DMS153 treated with DMSO at 0.1 percent for 48 hours (cell line): ENCODE measurements at regions not wholly inside any gene's neighbourhood (a gene's known extent, or its start where the extent isn't known, plus 50 kb on each side); places are given as distances from the start of the nearest gene placed in this dataset.
"Not testable (repeated sequence)": the region's sequence is repeated elsewhere in the genome, so short reads cannot be mapped to it uniquely, and the experiment has no call there.

Source experiments
- DNase-seq: peaks from one replicate; lab custom pipeline; 2025; ENCODE audit not compliant: unreplicated experiment; lab: John Stamatoyannopoulos, UW

DNA sequence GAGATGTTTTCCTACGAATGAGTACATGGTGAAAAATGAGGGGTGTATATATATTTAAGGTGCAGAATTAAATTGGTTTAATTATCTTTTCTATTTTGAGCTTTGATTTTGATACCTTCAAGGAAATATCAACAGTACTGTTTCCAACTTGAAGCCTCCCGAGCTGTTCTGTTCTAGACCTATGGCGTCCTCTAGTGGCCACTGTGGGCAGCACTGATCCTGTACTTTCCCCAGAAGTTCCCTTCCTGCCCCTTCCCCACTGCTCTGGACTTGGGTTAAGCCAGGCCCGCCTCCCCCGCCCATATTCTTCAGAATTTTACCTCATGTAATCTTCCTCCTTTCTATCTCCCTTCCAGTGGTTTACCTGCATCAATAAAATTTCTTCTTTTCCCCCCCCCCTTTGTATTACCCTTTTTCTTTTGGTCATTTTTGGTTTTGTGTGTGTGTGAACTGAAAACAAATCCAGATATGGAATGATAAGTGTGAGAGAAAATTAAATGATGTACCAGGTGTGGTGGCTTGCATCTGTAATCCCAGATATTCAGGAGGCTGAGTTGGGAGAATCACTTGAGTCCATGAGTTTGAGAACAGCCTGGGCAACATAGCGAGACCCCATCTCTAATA lies 1643.5 kb downstream of the TP53TG3F start:
- no peak for DNase-seq

DNA sequence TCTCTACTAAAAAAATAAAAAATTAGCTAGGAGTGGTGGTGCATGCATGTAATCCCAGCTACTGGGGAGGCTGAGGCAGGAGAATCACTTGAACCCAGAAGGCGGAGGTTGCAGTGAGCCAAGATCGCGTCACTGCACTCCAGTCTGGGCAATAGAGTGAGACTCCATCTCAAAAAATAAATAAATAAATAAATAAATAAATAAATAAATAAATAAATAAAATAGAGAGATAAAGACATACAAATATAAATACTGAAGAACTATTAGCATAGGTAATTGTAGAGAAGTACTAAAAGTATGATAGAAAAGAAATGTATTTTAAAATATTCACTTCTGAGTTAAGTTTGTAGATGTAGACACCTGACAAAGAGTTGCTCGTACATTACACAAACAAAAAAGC lies 1652.4 kb downstream of the TP53TG3F start:
- DNase-seq, result not testable (repeated sequence)

DNA sequence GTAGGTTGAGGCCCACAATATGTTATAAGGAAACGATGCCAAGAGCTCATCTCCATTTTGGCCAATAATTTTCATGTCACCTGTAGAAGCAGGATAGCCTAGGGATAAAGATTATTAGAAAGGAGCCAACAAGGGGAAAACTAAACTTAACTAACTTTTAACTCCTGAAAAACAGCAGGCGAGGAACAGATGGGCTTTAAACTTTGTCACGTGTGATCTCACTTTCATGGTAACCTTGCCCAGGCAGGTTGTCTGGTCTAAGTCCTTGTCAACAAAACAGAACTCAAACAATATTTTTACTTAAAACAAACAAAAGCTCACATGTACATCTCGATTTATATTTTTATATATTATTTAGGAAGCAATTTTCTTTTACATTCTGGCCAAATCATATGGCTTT lies 1672.0 kb downstream of the TP53TG3F start:
- DNase-seq, result no peak

DNA sequence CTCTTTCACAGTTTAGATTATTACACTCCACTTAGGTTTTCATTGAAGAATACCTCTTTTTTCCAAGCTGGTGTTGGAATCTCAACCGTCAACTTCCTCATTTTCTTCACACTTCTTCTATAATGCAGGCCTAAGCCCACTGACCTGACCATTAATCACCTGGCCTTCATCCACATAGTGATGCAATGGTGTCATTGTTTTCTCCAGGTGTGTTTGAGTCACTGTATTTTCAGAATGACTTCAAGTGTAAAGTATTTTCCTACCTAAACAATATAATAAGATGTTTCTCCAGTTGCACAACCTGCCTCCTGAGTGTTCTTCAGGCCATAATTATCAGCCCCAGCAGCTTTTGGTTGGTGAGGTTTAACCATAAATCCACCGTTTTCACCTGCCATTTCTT lies 1675.1 kb downstream of the TP53TG3F start:
- no peak for DNase-seq

DNA sequence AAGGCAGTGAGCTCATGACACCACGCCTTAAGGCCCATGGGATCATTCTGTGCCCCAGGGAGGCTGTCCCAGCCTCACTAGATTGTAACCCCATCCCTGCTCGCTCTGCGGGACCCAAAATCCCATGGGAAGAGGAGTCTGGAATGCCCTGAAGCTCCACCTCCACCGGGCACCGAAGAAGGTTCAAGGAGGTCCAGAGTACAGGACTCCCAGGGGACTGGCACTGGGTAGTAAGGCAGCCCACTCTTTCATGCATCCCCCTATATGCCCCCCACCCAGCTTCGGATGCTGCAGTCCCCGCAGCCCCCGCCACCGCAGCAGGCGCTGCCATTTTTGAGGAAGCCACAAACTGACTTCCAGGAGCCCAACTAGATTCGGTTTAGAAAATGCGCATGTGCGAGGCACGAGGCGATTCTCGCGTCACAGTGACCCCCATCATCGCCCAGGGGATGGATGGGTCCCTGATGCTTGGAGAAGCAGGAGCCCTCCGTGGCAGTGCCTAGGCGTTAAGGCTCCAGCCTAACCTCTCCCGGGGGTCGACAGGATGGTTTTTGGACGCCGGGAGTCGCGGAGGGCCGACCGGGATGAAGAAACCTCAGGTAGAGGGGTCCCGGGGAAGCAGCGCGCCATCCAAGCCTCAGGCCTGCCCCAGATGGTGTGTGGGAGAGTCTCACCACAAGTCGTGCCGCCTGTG lies 1681.0 kb downstream of the TP53TG3F start:
- no peak for DNase-seq

DNA sequence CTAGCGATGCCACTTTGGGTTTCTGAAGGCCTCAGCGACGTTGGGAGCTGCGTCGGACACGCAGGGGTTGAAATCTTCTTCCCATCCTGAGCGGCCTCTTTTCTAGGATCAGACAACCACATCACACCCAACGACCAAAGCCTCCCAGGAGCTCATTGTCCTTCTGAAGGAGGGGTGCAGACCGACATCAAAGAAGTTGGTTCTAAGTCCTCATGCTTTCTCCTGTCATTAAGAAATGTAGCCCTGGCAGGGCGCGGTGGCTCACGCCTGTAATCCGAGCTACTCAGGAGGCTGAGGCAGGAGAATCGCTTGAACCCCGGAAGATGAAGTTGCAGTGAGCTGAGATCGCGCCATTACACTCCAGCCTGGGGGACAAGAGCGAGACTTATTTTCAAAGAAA lies 1681.9 kb downstream of the TP53TG3F start:
- DNase-seq, result no peak

DNA sequence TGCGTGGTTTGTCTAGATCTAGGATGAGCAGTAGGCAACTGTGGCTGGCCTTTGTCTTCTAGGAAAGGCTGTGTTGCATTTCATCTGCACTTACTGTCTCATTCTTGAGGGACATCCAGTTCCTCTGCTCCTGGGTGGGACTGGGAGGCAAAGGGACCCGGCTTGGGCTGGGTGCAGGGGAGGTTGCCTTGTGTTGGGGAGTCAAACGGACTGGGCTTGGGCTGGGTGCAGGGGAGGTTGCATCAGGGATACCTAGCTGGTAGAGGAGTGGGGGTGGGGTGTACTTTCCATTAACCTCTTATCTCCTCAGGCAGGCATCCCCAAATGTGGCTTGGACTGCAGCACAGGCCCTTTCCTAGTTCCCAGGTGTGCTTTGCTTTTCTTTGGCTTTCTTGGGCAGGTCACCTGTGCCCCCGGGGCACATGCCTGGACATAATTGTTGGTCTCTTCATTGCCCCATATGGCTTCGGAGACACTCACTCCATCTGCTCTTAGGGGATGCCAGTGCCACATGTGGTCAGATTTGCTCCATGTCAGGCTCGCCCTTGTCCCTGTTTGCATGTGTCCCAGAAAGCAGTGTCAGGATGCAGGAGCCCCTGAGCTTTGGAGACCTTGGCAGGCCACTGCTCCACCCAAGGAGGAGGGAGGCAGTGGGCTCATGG lies 1682.9 kb downstream of the TP53TG3F start:
- no peak for DNase-seq

DNA sequence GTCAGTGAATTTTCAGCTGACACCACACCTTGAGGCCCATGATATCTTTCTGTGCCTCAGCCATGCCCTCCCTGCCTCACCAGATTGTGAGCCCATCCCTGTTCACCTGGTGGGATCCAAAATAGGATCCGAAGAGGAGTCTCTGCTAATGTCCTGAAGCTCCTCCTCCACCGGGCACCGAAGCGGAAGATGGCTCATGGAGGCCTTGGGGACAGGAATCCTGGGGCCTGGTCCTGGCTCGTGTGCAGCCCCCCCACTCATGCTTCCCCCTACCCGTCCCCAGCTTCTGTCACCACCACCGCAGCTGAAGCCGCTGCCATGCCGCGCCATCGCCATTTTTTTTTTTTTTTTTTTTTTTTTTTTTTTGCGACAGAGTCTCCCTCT lies 1683.4 kb downstream of the TP53TG3F start:
- DNase-seq, result no peak

DNA sequence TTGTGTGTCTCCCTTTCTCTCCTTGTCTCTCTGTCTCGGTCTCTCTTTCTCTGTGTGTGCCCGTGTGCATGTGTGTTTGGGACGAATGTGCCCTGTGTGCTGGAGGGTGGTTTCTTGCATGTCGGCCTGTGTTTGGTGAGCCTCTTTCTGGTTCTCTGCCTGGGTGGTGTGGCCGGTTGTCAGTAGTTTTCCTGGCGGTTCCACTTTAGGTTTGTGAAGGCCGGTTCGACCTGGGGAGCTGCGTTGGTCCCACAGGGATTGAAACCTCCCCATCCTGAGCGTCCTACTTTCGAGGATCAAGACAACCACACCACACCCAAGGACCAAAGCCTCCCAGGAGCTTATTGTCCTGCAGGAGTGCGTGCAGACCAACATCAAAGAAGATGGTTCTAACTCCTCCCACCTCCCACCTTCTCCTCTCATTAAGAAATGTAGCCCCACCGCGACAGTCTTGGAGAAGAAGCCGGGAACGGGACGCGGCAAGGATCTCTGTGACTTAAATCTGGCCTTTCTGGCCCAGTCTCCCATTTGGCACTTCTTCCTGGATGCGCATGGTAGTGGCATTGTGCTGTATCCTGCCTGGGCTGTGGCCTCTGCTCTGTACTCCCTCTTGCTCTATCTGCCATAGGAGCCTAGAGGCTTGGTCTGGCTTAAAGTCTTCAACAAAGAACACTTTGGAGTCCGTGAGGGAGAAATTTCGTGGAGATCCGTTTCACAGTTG lies 1685.0 kb downstream of the TP53TG3F start:
- DNase-seq, result no peak

DNA sequence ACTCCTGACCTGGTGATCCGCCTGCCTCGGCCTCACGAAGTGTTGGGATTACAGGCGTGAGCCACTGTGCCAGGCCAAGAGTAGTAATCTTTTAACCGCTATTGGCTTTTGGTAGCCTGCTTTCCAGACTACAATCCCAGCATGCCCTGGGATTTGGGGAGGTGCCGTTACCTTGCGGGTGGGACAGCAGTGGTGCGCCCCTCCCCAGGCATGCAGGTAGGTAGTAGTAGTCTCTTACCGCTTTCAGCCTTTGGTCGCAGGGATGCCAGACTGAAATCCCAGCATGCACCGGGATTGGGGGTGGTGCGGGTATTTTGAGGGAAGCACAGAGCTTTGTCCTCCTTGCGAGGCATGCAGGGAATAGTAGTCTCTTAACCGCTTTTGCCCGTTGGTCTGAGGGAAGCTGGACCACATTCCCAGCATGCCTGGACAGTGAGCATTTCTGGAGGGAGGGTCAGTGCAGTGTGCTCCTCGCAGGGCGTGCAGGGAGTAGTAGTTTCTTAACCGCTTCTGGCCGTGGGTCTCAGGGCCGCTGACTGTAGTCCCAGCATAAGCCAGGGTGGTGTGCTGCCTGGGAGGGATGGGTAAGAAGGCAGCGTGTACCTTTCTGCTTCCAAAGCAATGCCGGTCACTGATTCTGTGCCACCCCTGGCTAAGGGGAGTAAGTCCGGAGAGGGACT lies 1686.8 kb downstream of the TP53TG3F start:
- DNase-seq, result no peak

DNA sequence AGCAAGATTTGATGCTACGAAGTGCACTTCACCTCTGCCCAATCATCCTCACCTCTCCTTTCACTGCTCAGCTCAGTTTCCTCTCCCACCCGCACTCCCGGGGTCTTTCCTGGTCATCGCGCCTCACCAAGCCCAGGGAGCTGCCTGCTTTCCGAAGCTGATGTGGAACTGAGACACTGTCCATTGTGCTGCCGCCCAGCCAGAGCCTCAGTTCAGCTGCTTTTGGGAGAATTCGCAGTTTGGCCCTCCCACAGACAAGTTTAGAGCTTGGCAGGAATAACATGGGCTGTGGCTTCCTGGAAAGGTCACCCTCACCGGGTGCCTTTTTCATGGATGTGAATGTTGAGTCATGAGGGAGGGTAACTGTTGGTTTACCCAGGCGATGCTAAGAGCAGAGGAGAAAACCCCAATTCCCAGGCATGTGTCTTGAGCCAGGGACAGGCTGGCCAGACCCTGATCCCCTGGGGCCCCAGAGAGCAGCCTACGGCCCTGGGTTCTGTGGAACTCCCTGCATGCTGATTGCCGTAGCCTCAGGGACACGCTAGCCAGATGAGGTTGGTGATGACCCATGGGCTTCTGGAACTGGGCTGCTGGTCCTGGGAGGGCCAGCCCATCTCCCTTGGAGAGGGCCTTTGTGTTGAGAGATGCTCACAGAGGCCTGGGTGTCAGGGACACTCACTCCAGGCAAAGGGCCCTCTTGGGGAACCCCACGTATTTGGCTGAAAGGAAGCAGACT lies 1687.5 kb downstream of the TP53TG3F start:
- no peak for DNase-seq

DNA sequence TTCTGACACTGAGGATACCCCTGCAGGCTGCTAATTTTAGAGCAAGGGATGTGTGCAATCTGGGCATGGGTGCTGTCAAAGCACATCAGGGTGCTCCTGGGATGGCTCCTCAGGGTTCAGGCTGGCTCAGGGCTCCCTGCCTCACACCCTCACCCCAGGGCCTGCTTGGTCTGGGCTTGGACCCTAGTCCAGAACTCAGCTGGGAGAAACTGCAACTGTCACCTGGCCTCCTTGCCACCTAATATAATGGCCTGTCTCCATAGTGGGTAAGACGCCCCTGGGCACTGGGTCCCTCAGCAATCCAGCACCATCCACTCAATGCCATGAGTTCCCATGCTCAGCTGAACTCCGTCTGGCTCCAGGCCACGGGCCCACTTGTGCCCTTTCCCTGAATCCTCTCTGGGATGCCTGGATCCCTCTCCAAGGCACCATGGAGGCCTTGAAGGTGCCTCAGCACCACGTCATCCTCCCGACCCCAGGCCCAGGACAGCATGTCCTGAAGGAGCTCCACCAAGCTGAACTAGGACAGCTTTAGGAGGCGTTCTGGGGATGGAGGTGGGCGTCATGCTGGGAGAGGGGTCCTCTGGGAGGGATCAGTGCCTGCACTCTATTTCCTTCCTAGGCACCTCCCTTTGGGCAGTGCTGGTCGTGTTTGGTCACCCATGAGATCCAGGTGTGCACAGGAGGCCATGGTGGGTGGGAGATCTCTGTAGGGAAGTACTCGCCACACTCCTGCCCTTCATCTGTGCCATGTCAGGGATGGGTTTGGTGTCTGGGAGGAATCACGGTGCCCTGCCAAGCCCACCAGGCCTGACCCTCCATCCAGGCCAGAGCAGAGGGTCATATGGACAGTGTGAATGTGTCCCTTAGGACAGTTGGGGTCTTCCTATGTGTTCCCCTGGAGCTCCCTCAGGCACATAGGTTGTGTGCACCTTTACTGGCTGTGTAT lies 1688.4 kb downstream of the TP53TG3F start:
- no peak for DNase-seq

DNA sequence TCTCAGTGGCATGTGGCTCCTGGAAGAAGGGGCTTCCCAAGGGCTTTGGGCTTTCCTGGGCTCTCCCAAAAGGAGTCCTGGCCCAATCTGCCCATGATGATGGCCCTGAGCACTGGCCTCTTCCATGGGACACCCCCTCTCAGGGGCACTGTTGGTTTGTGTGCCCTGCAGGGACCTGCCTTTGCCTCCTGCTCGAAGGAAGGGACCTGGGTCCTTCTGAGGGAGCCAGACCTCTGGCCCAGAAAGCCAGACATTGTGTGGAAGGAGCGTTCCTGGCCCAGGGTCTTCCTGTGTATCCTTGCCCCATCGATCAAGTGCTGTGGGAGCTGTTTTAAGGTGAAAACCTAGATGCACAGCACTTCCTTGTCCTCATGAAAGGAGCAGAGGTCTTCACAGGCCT lies 1689.3 kb downstream of the TP53TG3F start:
- DNase-seq, result no peak

DNA sequence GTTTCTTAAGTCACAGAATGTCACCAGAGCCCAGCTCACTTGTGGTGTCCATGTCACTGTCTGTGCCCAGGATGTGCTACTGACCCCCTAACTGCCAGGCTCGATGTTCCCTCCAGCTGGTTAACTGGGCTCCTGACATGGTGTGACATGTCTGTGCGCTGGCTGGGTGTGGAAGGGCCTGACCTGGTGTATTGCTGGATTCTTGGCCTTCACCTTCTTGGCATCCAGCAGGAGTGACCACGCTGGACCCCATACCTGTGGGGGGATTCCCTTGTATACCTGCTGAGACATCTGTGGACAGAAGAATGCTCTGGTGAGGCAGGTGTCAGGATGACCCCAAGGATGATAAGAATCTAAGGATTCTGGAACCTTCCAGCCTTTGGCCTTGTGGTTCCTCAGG lies 1690.1 kb downstream of the TP53TG3F start:
- DNase-seq, result no peak

DNA sequence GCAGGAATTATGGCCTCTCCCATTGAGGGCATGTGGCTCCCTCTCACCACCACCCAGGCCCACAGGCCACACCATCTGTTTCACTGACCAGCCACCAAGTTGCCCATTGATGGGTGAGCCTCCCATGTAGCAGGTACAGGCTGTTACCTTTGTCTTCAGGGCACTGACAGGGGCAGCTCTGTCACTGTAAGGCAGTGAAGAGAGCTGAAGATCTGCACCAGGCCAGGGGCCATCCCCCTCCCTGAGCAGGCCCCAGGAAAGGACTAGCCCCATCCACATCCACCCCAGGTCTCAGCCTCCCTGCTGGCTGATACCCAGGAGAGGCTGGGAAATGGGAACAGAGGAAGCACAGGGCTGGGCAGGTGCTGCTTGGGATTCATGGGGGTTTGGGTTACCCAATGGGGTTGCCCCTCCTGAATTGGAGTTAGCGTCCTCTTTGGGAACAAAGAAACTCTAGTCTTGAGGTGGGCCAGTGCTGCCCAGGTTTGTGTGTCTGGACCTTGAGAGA lies 1691.4 kb downstream of the TP53TG3F start:
- DNase-seq, result no peak

DNA sequence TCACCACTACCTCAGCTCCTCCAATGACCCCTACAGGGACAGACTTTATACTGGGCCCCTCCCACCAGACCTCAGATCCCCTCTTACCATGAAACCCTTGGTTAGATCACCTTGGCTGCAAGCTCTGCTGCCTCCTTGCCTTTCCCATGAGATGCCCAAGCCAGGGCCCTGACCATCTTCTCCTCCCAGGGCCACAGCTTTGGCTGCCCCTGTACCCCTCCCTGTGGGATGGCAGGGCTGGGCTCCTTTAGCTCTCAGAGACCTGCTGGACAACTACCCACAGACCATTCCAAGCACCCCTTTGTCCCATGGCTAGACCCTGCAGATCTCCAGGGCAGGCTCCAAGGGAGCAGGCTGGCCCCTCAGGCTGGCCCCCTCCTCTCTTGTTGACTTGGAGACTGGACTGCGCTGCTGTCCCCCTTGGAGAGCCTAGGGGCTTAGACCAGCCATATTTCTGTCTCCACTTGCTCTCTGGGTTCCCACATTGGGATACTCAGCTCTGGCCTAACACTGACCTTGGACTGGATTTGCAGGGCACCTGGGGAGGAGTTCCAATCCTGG lies 1692.7 kb downstream of the TP53TG3F start:
- DNase-seq, result no peak

DNA sequence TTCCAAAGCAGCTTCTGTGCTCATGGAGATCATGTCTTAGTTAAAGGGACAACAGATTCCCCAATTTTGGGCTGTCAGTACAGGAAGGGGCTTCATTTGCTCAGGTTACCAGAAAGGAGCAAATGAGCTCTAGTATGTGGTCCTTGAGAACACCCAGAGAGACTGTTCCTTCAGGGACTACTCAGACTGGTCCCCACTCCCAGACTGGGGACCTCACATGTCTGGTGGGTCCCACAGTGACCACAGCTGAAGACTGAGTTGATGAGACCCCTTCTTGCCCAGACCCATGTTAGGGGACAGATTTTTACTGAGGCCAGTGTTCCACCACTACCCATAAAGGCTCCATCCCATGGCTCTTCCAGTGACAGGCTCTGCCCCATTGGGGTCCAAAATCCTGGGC lies 1695.2 kb downstream of the TP53TG3F start:
- no peak for DNase-seq

DNA sequence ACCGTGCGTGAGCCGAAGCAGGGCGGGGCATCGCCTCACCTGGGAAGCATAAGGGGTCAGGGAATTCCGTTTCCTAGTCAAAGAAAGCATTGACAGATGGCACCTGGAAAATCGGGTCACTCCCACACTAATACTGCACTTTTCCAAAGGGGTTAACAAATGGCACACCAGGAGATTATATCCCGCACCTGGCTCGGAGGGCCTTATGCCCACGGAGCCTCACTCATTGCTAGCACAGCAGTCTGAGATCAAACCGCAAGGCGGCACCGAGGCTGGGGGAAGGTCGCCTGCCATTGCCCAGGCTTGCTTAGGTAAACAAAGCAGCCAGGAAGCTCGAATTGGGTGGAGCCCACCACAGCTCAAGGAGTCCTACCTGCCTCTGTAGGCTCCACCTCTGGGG lies 1698.1 kb downstream of the TP53TG3F start:
- DNase-seq, result not testable (repeated sequence)

DNA sequence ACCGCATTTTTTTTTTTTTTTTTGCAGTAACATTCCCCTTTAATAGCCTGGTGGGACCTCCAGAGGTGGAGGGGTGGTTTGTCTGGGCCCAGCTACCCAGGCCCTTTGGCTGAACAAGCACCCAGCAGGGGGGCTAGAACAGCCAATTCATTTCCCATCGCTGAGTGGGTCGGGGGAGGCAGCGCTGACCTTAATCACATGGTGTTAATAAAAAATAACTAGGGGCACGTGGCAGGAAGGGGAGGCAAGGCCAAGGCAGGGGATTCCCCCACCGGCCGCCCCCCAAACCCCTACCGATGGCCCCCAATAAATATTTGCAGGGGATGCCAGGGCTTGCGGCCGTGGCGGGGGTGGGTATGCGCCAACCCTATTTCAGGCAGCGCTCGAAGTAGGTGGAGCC lies 1709.9 kb downstream of the TP53TG3F start:
- DNase-seq, result not testable (repeated sequence)
